A673 (cell line): ENCODE measurements at regions not wholly inside any gene's neighbourhood (a gene's known extent, or its start where the extent isn't known, plus 50 kb on each side); places are given as distances from the start of the nearest gene placed in this dataset.

Source experiments
- EZH2 ChIP-seq: fragments of 200-600 bp; sonication (generic); IDR thresholded peaks from 2 replicates; pipeline ENCODE4 v1.6.1; 2017; ENCODE audit warnings: borderline replicate concordance, low read depth, mild to moderate bottlenecking, mixed read lengths, antibody characterized with exemption, low read length; ENCODE audit not compliant: poor library complexity, severe bottlenecking
- TF ChIP-seq, protein P1 (sequence below): fragments of 300-800, 200-600 bp; sonication (generic); conservative IDR thresholded peaks from 2 replicates; pipeline ENCODE4 v1.5.1; 2017; ENCODE audit warnings: low read depth, mild to moderate bottlenecking, antibody characterized with exemption, low read length, moderate library complexity, mixed read lengths

GRCh38 chr6:84897011-84897410, 132.6 kb upstream of the TBX18 start:
- TF ChIP-seq, protein P1, sequence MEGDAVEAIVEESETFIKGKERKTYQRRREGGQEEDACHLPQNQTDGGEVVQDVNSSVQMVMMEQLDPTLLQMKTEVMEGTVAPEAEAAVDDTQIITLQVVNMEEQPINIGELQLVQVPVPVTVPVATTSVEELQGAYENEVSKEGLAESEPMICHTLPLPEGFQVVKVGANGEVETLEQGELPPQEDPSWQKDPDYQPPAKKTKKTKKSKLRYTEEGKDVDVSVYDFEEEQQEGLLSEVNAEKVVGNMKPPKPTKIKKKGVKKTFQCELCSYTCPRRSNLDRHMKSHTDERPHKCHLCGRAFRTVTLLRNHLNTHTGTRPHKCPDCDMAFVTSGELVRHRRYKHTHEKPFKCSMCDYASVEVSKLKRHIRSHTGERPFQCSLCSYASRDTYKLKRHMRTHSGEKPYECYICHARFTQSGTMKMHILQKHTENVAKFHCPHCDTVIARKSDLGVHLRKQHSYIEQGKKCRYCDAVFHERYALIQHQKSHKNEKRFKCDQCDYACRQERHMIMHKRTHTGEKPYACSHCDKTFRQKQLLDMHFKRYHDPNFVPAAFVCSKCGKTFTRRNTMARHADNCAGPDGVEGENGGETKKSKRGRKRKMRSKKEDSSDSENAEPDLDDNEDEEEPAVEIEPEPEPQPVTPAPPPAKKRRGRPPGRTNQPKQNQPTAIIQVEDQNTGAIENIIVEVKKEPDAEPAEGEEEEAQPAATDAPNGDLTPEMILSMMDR, result no peak
- TF ChIP-seq EZH2, result no peak
